ENCODE measurements at regions not wholly inside any gene's neighbourhood (a gene's known extent, or its start where the extent isn't known, plus 50 kb on each side); places are given as distances from the start of the nearest gene placed in this dataset.

DNA sequence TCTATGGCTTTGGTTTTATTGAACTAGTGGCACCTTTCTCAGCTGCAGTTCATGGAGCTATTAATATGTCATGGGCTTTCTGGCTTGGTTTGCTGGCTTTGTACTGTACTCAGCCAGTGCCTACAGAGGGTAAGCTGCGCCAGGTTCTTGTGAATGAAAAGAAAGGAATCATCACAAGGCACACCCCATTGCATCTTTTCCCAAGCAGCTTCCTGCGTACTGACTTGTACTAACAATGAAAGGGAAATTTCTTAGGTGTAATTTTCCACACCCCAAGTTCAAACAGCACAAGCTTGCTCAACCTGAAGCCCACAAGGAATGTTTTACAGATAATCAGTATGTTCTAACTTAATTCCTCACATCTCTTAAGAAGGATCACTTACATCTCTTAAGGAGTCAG lies 78.0 kb upstream of the TNFSF18 start:
- DNase-seq (ENCODE audit: low spot score), result no peak

DNA sequence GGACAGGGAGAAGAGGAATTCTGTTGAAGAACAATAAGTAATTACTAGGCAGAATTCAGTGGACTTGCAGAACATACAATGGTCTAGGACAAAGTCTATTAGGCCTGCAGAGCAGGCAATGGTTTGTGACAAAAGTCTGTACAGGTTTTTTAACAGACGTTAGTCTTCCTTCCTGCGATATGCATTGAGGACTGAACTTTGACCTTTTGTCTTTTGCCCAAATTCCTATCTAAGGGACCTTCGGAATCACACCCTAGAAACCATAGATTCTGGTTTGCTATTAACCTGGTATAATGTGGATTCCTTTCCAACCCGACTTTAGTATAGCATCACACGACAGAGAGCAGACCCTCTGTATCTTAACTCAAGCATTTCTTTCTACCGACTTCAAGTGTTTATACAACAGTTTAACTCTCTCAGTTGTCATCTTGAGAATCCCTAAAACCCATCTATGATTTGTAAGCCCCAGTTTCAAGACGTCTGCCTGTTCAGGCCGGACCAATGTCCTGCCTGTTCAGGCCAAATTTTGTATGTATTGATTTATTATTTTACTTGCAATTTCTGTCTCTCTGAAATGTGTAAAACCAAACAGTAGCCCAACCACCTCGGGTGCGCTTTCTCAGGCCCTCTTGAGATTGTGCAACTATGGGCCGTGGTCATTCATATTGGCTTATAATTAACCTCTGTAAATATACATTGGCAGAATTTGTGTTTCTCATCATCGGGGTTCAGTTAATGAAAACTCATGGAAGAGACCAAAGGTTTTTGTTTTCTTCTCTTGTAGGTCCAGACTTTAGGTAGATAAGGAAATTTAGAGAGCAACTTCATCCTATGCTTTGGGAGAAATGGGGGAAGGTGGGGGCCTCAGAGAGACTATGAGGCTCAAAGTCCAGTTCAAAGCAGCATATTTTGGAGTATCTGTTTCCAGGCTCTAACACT lies 76.9 kb upstream of the TNFSF18 start:
- no peak for DNase-seq (ENCODE audit: low spot score)

DNA sequence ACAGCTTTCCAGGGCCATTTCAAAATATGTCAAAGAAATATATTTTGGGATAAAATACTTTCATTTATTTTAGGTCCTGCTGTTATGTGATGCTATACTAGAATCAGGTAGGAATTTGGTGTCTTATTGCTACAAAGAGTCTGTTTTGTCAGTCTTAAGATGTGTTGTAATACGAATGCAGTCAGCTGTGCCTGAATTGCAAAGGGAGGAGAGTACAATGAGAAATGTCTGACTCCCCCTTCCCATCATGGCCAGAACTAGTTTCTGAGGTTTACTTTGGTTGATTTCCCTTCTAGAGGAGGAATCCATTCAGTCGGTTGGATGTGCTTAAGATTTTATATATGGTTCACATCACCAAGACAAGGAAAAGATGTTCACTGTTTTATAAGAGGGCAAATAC lies 75.7 kb upstream of the TNFSF18 start:
- no peak for DNase-seq (ENCODE audit: low spot score)

DNA sequence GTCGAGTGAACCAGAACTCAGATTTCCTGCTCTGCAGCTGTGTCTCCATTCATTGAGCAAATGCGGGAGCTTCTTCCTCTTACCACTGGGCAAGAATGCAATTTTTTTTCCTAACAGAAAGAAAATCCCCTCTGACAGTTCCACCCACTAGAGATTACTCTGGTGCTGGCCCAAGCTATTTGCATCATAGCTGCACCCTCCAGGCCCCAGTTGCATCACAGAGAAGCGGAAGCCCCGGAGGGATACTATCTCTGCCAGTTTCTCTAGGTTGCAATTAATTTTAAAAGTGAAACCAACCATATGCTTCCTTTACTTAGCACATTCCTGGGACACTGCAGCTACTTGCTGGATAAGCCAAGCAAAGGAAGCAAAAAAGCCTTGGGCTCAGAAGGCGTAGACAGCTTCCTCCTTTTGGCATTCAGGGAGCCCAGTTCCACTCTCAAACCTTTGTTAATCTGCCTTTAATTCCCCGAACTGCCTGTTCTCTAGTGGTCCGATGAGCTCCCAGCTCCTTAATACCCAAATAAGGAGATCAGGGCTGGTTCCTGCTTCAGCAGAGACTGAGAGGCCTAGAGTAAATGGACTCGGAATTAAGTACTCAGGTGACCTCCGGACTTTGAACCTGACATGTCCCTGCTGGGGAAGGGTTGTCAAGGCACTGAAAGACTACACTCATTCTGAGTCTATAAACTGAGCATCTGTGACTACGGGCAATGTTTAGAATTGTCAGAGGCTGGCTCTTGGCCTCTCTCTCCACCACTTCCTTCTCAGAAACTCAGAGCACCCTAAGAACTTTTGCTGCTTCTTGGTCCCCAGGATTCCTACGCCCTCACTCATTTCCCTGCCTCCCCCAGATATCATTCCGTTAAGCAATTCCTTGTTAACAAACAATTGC lies 72.5 kb upstream of the TNFSF18 start:
- DNase-seq (ENCODE audit: low spot score), result peak; percentile 45

DNA sequence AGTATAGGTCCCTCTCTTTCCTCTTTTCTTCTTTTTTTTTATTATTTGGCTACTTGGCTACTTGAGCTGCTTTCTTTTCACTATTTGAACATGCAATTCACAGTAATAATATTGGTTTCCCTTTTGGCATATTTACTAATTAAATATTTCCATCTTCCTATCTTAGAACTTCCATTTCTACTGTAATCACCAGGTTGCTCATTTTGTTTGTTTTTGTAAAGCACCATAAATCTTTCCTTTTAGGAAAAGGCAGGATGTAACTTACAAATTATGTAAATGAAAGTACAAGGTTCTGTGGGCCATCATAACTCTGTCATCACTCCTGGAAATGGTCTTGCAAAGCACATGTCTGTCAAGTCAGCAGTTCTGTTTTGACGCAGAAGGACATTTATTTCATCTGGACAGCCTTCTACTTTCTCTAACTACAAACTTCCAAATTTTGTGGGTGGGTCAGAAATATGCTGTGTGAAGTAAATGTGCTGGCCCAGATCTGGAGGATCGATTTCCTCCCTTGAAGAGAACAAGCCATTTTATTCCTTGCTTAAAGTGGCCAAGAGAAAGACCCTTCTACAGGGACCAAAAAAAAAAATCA lies 71.7 kb upstream of the TNFSF18 start:
- no peak for DNase-seq (ENCODE audit: low spot score)

DNA sequence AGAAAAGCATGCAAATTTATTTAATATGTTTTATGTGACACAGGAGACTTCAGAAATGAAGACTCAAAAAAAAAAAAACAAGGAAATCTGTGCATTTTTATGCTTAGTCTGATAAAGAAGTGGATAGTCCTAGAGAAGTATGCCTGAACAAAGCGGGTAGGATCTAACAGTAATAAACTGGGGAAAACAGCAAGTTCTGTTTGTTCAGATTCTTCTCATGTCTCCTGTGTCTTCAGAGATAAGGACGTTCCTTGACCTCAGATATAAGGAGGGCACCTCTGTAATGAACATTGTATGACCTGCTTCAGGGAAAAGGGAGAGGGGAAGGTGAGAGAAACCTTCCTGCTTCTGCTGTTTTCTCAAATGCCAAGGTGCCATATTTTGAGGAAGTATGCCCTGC lies 67.7 kb upstream of the TNFSF18 start:
- no peak for DNase-seq (ENCODE audit: low spot score)

DNA sequence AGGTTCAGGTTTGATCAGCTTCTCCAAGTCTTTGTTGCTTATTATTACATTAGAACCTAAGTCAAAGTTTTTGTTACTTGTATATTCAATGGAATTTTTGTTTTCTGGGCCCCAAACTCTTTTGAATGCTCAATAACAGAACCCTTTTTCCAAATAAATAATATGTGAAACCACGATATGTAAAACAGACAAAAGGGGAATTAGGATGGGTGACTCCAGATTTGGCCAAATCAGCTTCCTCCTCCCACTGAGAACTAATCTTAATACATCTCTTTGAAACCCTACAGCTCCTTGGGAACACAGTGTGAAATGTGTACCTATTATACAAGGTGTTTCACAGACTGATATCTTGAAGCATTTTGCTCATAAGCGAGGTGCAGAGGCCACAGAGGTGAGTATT lies 67.0 kb upstream of the TNFSF18 start:
- no peak for DNase-seq (ENCODE audit: low spot score)

DNA sequence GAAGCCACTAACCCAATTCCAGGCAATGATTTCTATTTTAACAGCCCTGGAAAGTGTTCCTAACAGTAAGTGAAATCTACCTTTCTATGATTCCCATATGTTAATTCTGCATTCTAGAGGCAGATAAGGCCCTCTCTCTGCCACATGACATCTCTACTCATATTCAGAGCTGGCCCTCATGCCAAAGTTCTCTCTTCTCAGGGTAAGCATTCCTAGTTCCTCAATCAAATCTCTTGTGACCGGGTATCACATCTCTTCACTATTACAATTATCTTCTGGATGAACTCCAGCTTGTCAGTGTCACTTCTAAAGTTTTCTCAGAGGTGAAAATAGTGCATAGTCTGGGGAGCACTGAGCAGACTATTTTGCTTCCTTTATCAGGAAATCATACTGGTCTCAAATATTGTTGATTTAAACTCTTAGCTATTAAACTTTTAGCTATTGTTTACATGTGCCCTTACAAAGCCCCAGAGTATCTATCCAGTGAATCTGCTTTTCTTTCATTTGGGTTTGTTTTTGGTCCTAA lies 66.4 kb upstream of the TNFSF18 start:
- peak; percentile 25 for DNase-seq (ENCODE audit: low spot score)

DNA sequence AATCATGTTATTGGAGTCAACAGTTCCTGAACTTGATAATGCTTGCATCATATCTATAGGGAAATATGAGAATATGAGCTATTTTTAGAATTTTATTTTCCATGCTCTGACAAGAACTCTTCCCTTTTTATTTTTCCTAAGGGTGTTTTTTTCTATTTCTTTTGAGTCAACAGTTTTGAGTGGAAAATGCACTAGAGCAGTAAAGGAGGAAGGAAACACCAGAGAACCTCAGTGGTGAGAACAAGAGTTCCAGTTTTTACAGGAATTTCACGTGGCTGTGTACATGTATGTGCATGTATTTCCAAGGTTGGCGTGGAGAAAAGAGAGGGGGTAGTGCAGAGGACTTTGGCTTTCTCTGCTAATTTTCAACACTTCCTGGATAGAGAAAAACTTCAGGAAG lies 63.6 kb upstream of the TNFSF18 start:
- no peak for DNase-seq (ENCODE audit: low spot score)

DNA sequence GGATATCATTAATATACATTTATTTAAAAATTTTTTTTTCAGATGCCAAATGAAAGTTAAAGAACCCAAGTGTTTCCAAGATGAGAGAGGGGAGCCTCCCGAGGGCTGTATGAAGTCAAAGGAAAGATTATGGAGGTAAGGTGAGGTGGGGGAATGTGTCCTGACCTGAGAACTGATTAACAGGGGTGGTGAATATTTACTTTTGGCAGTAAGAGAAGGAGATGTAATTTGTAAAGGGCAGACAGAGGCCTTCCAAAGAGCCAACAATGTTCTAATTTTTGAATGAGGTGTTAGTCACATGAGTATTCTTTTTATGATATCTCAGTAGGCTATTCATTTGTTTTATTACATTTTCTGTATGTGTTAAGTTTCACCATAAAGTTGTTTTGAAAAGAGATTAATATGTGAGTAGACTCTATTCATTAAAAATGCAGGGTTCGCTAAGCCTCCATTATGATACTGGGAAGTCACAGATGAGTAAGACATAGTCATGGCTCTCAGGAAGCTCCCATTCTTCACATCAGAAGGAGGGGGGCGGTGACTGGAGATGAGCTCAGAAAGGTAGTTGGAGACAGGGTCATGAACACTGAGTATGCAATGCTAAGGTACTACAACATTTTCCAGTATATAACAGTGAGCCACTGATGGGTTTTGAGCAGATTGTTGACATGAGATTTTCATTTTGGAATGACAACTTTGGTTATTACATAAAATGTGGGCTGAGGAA lies 62.4 kb upstream of the TNFSF18 start:
- DNase-seq (ENCODE audit: low spot score), result no peak

DNA sequence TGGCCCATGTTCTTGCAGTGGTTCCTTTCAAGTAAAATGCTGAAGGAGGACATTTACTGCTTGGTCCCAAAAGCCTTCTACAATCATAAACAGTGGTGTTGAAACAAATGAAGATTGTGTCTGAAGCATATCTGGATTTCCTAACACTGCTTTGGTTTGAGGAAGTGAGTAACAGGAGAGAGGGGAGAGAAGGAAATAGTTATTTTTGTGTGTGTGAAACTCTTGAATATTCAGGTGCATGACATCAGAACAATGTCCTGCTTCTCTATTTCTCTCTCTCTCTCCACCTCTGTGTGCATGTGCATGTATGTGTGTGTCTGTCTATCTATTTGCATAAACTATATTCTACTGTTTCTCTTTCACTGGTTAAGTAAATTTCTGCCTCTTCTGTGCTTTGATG lies 61.4 kb upstream of the TNFSF18 start:
- no peak for DNase-seq (ENCODE audit: low spot score)

DNA sequence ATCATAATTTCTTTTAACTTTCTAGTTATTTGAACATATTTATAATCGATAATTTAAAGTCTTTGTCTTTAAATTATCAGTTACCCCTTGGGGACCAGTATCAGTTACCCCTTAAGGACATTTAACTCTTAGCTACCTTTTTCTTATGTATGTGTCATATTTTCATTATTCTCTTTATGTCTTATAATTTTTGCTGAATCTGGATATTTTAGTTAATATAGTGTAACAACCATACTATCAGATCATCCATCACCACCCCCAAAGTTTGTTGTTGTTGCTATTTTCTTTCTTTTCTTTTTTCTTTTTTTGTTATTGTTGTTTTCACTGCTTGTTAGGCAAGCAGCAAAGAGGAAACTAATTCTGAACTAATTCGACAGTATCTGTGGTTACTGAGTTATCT lies 57.0 kb upstream of the TNFSF18 start:
- DNase-seq (ENCODE audit: low spot score), result no peak

DNA sequence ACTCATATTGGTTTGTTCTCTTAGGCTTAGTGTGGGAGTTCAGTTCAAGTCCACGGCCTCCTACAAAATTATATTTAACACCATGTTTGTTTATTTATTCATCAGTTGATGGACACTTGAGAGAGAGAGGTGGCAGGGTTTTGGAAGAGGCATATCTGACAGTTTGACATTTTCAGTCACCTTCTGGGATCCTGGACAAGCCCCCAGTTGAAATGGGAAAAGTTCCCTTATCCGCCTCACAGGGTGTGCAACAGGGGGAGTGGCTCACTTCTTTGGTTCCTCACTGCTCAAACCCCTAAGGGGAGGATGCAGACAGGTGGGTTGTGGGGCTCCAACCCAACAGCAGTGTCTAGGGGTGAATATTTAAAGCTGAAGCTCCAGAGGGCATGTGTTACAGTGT lies 52.3 kb upstream of the TNFSF18 start:
- no peak for DNase-seq (ENCODE audit: low spot score)

DNA sequence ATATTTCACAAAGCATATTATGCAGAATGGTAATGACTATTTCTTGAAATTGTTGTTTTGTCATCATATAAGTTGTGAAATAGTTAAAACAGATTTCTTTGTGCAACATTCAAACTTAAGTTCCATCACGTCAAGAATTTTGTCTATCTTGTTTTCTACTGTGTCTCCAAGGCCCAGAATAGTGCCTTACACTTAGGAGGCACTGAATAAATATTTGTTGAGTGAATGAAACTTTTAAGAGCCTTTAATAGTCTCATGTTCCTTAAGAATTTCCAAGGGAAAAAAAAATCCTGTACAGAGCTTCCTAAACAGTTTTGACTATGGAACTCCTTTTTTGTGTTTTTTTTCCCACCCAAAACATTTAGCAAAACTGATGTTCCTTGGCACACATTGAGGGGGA lies 50.8 kb upstream of the TNFSF18 start:
- no peak for DNase-seq (ENCODE audit: low spot score)

DNA sequence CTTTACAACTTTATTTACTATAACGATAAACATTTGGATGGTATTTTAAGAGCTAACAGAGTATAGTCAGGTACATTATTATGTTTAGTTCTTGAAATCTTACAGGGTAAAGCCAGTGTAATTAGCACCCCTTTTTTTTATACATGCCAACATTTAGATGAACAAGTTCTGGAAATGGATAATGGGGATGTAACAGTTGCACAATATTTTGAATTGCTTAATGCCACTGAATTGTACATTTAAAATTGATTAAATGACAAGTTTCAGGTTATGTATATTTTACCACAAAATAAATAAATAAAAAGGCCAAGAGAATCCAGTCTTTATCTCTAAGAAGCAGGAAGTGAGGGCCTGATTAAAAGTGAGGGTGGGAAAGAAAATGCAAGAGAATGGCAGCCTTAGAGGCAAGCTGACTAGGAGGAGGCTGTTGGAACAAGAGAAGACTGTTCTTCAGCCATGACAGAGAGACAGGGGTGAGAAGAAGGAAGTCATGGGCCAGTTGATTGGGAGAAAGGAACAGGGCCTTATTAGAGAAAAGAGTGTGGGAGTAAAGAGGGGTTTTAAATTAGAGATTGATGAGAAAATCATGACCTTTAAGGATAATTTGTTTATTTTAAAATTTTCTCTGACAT lies 49.9 kb upstream of the TNFSF18 start:
- DNase-seq (ENCODE audit: low spot score), result no peak

Measured in putamen (tissue), 1 donor.